Endothelial cell of umbilical vein (primary cell): ENCODE measurements at regions not wholly inside any gene's neighbourhood (a gene's known extent, or its start where the extent isn't known, plus 50 kb on each side); places are given as distances from the start of the nearest gene placed in this dataset.

Experiments used
- BruUV-seq: library from RNA; stranded (reverse); fragments of 400-500 nt; replicated peaks from 2 replicates; lab custom pipeline; 2021; lab: Mats Ljungman, UMichigan
- CTCF ChIA-PET: fragments of 300-600, 350-600 bp; sonication (Branson Sonifier 250); formaldehyde crosslinking; loops from one replicate; lab custom pipeline; 2021; ENCODE audit warnings: antibody characterized with exemption, inconsistent platforms; lab: Charles Lee
- POLR2A ChIA-PET: fragments of 300-600, 350-600 bp; sonication (Branson Sonifier 250); formaldehyde crosslinking; loops from one replicate; lab custom pipeline; 2021; ENCODE audit warnings: antibody characterized with exemption, inconsistent platforms; lab: Charles Lee
- DNase-seq: peaks from one replicate; pipeline ENCODE4 v3.0.0-alpha.2; 2011; ENCODE audit warnings: low read depth, low spot score
- FAIRE-seq: peaks from 2 replicates; lab custom pipeline; 2011; peaks lifted over from hg19 to GRCh38; lab: Jason Lieb, UNC
- H2AFZ ChIP-seq: 2 replicates; pipeline ENCODE4 v1.6.0; 2012; ENCODE audit warnings: low read depth, low read length, control low read depth, inconsistent platforms
- H3K27ac ChIP-seq: 2 replicates; pipeline ENCODE4 v1.5.1; 2011; ENCODE audit warnings: low read depth, mild to moderate bottlenecking, control low read depth, low read length, moderate library complexity; ENCODE audit not compliant: insufficient read depth
- H3K27me3 ChIP-seq, 2 experiments: 2 replicates each; pipeline versions ENCODE4 v1.6.0 to v1.6.1; 2011; ENCODE audit warnings: low read length in 2 of 2, mixed read lengths in 1 of 2; ENCODE audit not compliant: control insufficient read depth in 2 of 2, insufficient read depth in 2 of 2
- H3K36me3 ChIP-seq, 2 experiments: 2 replicates in 1 of 2; 3 replicates in 1 of 2; pipeline ENCODE4 v1.5.1; 2011; ENCODE audit warnings: low read length in 2 of 2, mild to moderate bottlenecking in 1 of 2, moderate library complexity in 1 of 2; ENCODE audit not compliant: control insufficient read depth in 2 of 2, insufficient read depth in 2 of 2; ENCODE audit errors: extremely low read depth in 1 of 2
- H3K4me1 ChIP-seq: 3 replicates; pipeline ENCODE4 v1.5.1; 2011; ENCODE audit warnings: mild to moderate bottlenecking, low read length; ENCODE audit not compliant: control insufficient read depth, insufficient read depth; ENCODE audit errors: extremely low read depth
- H3K4me2 ChIP-seq: 2 replicates; pipeline ENCODE4 v1.6.1; 2011; ENCODE audit warnings: low read length, control low read depth, mixed read lengths; ENCODE audit not compliant: insufficient read depth
- H3K4me3 ChIP-seq, 3 experiments: fragments of 200-600 bp in 1 of 3; sonication (generic), shearing (Covaris generic) in 1 of 3; replicated peaks in 1 of 3; 2 replicates each; pipeline ENCODE4 v1.5.1; 2011 to 2016; ENCODE audit warnings: control low read depth in 3 of 3, low read length in 3 of 3, mild to moderate bottlenecking in 2 of 3, inconsistent platforms in 1 of 3, low read depth in 1 of 3, moderate library complexity in 1 of 3; ENCODE audit not compliant: insufficient read depth in 1 of 3
- H3K79me2 ChIP-seq: 2 replicates; pipeline ENCODE4 v1.6.0; 2012; ENCODE audit warnings: low read length, inconsistent platforms; ENCODE audit not compliant: control insufficient read depth, insufficient read depth
- H3K9ac ChIP-seq: replicated peaks from 2 replicates; pipeline ENCODE3; 2011; ENCODE audit warnings: low read length, control low read depth; ENCODE audit not compliant: insufficient read depth; ENCODE audit errors: extremely low read depth
- H3K9me1 ChIP-seq: replicated peaks from 3 replicates; pipeline ENCODE4 v1.6.0; 2011; ENCODE audit warnings: mild to moderate bottlenecking, low read length; ENCODE audit not compliant: control insufficient read depth, insufficient read depth; ENCODE audit errors: extremely low read depth
- H3K9me3 ChIP-seq: replicated peaks from 2 replicates; pipeline ENCODE4 v1.5.1; 2012; ENCODE audit warnings: low read length, inconsistent platforms; ENCODE audit not compliant: control insufficient read depth, insufficient read depth
- H4K20me1 ChIP-seq: replicated peaks from 2 replicates; pipeline ENCODE3; 2011; ENCODE audit warnings: mild to moderate bottlenecking, low read length; ENCODE audit not compliant: control insufficient read depth, insufficient read depth; ENCODE audit errors: extremely low read depth
- EZH2 ChIP-seq: IDR thresholded peaks from 2 replicates; pipeline ENCODE4 v1.6.1; 2012; ENCODE audit warnings: borderline replicate concordance, low read depth, mild to moderate bottlenecking, moderate library complexity, low read length, inconsistent platforms; ENCODE audit not compliant: severe bottlenecking
- FOS ChIP-seq: IDR thresholded peaks from 2 replicates; pipeline ENCODE4 v1.6.1; 2011; ENCODE audit warnings: mild to moderate bottlenecking, low read length, moderate library complexity, borderline replicate concordance; ENCODE audit not compliant: insufficient read depth
- GATA2 ChIP-seq: IDR thresholded peaks from 2 replicates; pipeline ENCODE4 v1.7.0; 2011; ENCODE audit warnings: low read depth, mild to moderate bottlenecking, moderate library complexity, mixed read lengths, low read length; ENCODE audit not compliant: insufficient read length, insufficient read depth
- JUN ChIP-seq: IDR thresholded peaks from 2 replicates; pipeline ENCODE4 v1.6.1; 2011; ENCODE audit warnings: borderline replicate concordance, low read depth; ENCODE audit not compliant: insufficient read length, insufficient read depth
- MYC ChIP-seq: IDR thresholded peaks from one replicate; pipeline ENCODE4 v1.6.1; 2011; ENCODE audit warnings: mild to moderate bottlenecking, low read depth, low read length
- POLR2A ChIP-seq: IDR thresholded peaks from 2 replicates; pipeline ENCODE4 v1.6.1; 2012; ENCODE audit warnings: low read depth, mild to moderate bottlenecking, control low read depth, low read length
- POLR2AphosphoS5 ChIP-seq: IDR thresholded peaks from 2 replicates; pipeline ENCODE4 v1.6.1; 2012; ENCODE audit warnings: low read depth, mild to moderate bottlenecking, control low read depth, low read length, moderate library complexity; ENCODE audit not compliant: insufficient read depth
- dilution Hi-C: fragments of 300-500 bp; cut with MboI; formaldehyde crosslinking; loops from one replicate; pipeline ENCODE4 v1.15.0; 2019; ENCODE audit warnings: low sequenced_read_pairs; ENCODE audit not compliant: extremely low pct_ligation_motif_present
- intact Hi-C: fragments of 100-400 bp; cut with micrococcal nuclease; formaldehyde crosslinking; loops from one replicate; pipeline ENCODE4 v1.10.0; 2022
- TF ChIP-seq, protein P1 (sequence below), 2 donors: IDR thresholded peaks; 1 replicate in 1 of 2; 2 replicates in 1 of 2; pipeline ENCODE4 v1.5.1; 2011; ENCODE audit warnings: low read length in 2 of 2, mild to moderate bottlenecking in 2 of 2, moderate library complexity in 2 of 2, control low read depth in 1 of 2, inconsistent platforms in 1 of 2, low read depth in 1 of 2; ENCODE audit not compliant: insufficient read depth in 1 of 2; ENCODE audit errors: extremely low read depth in 1 of 2
- TF ChIP-seq, protein P2 (sequence below): IDR thresholded peaks from 2 replicates; pipeline ENCODE4 v1.6.1; 2011; ENCODE audit not compliant: insufficient read depth, insufficient read length

DNA sequence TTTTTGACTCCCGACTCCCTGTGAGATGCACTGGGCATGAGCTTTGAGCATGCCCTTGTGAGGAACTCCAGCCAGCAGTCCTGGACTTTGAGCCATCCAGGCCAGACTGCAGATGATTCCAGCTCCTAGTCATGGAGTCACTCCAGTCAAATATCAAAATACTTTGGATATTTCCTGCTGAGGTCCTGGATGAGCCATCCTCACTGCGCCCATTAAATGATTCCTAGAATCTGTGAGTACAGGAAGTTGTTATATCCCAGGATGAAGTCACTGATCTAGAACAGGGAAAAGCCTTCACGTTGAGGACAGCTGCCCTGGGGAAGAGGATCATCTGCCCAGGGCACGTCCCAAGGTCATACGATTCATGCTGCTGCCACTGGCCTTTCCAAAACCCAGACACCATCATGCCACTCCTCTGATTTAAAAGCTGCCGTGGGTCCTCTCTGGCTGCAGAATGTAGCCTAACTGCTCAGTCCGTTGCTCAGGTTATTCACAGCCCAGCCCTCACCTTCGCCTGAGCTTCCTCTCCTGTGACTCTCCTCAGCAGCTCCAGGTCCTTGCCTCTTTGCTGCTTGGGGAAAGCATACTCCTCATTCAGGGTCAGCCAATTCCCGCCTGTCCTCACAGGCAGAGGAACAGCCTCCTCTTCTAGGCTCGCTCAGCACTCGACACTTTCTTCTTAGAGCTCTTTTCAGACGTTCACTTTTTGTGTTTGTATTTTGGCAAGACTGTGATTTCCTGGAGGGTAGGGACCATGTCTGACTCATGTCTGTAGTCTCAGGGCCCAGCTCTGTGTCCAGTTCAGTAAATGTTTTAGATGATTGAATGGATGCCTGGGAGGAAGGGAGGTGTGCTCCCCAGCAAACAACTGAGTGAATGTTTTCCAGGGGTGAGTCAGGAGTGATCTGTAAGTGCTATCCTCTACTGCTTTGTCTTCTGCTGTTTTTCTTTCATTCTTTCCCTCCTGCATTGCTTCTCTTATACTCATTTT lies 157.8 kb downstream of the SNX10 start:
- DNase-seq: peak; percentile 96
- Histone ChIP-seq H3K79me2 (no peaks in the 10 kb centered on the region), H3K4me3 (no peak overlapping the region), H4K20me1 (no peaks in the 10 kb centered on the region), H3K9me3 (no peaks in the 10 kb centered on the region), H3K4me1 (peaks cover 37% of the 10 kb centered on the region), H2AFZ (peak overlapping the region; percentile 19), H3K9me1 (no peaks in the 10 kb centered on the region), H3K9ac (peak overlapping the region; percentile 19), H3K27me3 (no peaks in the 10 kb centered on the region), H3K4me2 (peak overlapping the region; percentile 21), H3K36me3 (no peaks in the 10 kb centered on the region), H3K27ac (peak overlapping the region; percentile 80)
- TSS peak; percentile 70 for BruUV-seq
- dilution Hi-C loops (no loop called here), intact Hi-C loops (loop anchor here (1.0 to 5.0 kb wide), 6 partner anchors 31 to 693 kb away; partner anchors contain the start of genes HOXA5 and SKAP2)
- TF ChIP-seq EZH2 (no peak), MYC (no peak), GATA2 (peak; percentile 38), POLR2AphosphoS5 (peak; percentile 32), JUN (peak; percentile 59), POLR2A (peak; percentile 54), FOS (peak; percentile 91)
- TF ChIP-seq, protein P1, sequence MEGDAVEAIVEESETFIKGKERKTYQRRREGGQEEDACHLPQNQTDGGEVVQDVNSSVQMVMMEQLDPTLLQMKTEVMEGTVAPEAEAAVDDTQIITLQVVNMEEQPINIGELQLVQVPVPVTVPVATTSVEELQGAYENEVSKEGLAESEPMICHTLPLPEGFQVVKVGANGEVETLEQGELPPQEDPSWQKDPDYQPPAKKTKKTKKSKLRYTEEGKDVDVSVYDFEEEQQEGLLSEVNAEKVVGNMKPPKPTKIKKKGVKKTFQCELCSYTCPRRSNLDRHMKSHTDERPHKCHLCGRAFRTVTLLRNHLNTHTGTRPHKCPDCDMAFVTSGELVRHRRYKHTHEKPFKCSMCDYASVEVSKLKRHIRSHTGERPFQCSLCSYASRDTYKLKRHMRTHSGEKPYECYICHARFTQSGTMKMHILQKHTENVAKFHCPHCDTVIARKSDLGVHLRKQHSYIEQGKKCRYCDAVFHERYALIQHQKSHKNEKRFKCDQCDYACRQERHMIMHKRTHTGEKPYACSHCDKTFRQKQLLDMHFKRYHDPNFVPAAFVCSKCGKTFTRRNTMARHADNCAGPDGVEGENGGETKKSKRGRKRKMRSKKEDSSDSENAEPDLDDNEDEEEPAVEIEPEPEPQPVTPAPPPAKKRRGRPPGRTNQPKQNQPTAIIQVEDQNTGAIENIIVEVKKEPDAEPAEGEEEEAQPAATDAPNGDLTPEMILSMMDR (IDR thresholded peaks at IDR 0.05; ENCODE audit: extremely low read depth in 1 of 2, insufficient read depth in 1 of 2, low read depth in 1 of 2, low read length in 2 of 2): no peak
- TF ChIP-seq, protein P2, sequence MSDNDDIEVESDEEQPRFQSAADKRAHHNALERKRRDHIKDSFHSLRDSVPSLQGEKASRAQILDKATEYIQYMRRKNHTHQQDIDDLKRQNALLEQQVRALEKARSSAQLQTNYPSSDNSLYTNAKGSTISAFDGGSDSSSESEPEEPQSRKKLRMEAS: no peak
- ChIA-PET POLR2A (no interaction called here), CTCF (interaction anchor here (0.5 to 1.9 kb wide), 16 partner anchors 11 to 712 kb away, joined by 3 to 13 read pairs (median 4); no protein-coding TSS in a partner anchor)
- FAIRE-seq: peak; percentile 96
